ENCODE measurements at regions not wholly inside any gene's neighbourhood (a gene's known extent, or its start where the extent isn't known, plus 50 kb on each side); places are given as distances from the start of the nearest gene placed in this dataset.

DNA sequence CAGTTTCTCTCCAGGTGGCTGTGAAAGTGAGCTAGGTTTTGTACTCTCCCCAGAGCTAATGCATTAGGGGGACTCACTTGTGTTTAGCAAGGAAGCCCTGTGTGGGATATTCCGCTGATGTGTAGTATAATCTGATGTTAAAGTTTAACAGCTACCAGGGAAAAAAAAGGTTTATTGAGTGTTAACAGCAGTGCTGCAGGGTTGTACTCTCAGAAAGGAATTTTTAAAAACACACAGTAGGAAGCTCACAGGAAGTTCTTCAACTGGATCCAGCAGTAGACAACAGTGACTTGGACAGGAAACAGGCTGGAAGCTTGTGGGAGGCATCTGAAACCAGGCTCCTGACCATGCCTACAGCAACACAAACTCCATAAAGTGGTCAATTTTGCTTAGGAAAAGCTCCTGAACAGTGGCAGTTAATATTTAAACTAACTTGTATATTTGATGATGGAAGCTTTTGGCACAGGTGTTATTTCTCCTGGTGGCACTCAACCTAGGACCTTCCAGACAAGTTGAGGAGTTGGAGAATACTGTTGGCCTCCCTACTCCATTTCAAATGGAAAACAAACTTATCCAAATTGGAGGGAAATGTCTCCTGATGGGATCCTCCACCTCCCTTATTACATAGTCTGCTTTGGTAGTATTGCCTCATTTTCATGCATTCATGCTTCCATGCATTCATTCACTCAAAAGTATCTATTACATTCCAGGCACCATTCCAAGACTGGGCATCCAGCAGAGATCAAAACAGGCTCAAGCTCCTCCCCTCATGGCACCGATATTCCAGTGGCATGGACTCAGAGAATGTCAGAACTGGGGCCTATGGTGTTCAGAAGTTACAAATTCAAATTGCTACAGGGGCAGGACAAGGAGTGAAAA lies 54.7 kb downstream of the FOXD1 start:
- TF ChIP-seq CREB1 (IDR thresholded peaks at IDR 0.05; ENCODE audit: low read depth), result no peak
- TF ChIP-seq TAF1 (IDR thresholded peaks at IDR 0.05; ENCODE audit: low read depth), result no peak
- TF ChIP-seq EGR1 (IDR thresholded peaks at IDR 0.05), result no peak
- TF ChIP-seq EP300 (IDR thresholded peaks at IDR 0.05; ENCODE audit: borderline replicate concordance), result peak; percentile 96
- TF ChIP-seq TCF12 (IDR thresholded peaks at IDR 0.05; ENCODE audit: low read depth), result peak; percentile 89
- TF ChIP-seq, protein P1, sequence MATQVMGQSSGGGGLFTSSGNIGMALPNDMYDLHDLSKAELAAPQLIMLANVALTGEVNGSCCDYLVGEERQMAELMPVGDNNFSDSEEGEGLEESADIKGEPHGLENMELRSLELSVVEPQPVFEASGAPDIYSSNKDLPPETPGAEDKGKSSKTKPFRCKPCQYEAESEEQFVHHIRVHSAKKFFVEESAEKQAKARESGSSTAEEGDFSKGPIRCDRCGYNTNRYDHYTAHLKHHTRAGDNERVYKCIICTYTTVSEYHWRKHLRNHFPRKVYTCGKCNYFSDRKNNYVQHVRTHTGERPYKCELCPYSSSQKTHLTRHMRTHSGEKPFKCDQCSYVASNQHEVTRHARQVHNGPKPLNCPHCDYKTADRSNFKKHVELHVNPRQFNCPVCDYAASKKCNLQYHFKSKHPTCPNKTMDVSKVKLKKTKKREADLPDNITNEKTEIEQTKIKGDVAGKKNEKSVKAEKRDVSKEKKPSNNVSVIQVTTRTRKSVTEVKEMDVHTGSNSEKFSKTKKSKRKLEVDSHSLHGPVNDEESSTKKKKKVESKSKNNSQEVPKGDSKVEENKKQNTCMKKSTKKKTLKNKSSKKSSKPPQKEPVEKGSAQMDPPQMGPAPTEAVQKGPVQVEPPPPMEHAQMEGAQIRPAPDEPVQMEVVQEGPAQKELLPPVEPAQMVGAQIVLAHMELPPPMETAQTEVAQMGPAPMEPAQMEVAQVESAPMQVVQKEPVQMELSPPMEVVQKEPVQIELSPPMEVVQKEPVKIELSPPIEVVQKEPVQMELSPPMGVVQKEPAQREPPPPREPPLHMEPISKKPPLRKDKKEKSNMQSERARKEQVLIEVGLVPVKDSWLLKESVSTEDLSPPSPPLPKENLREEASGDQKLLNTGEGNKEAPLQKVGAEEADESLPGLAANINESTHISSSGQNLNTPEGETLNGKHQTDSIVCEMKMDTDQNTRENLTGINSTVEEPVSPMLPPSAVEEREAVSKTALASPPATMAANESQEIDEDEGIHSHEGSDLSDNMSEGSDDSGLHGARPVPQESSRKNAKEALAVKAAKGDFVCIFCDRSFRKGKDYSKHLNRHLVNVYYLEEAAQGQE (IDR thresholded peaks at IDR 0.05; ENCODE audit: low read depth), result no peak
- no peak for TF ChIP-seq YY1 (IDR thresholded peaks at IDR 0.05; ENCODE audit: low read depth)
- TF ChIP-seq ZBTB7A (IDR thresholded peaks at IDR 0.05; ENCODE audit: low read depth), result no peak
- peak; percentile 99 for TF ChIP-seq TEAD4 (IDR thresholded peaks at IDR 0.05)
- peak; percentile 96 for TF ChIP-seq CEBPB (IDR thresholded peaks at IDR 0.05)

Measured in Ishikawa (cell line).